NAMALWA (cell line): ENCODE measurements at regions not wholly inside any gene's neighbourhood (a gene's known extent, or its start where the extent isn't known, plus 50 kb on each side); places are given as distances from the start of the nearest gene placed in this dataset.
"Not testable (repeated sequence)": the region's sequence is repeated elsewhere in the genome, so short reads cannot be mapped to it uniquely, and the experiment has no call there.

Source experiments
- DNase-seq: peaks from one replicate; pipeline ENCODE4 v3.0.0-alpha.2; 2015; ENCODE audit warnings: low spot score

DNA sequence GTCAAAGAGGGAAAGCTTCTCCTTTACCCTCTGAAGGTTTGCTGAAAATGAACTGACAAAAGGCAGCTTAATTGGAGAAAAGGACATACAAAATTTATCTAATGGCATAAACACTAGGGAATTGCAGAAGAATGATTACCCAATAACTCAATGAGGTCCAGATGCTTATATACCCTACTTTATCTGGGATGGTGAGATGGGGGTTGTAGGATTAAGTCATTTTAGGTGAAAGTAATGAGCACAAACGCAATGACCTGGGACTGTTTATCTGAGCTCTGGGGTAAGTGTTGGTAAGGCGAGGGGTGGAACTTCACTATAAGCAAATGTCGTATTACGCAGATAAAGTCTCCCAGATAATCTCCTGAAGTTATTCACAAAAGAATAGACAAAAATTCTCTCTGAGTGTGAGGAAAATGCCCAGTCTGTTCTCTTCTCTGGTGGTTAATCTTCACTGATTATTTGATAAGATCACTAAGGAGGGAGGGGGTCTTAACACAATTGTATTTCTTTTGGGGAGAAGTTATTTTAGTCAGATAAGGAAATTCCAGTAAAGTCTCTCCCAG, 1067.8 kb downstream of the DNAJB9 start:
- DNase-seq = no peak

DNA sequence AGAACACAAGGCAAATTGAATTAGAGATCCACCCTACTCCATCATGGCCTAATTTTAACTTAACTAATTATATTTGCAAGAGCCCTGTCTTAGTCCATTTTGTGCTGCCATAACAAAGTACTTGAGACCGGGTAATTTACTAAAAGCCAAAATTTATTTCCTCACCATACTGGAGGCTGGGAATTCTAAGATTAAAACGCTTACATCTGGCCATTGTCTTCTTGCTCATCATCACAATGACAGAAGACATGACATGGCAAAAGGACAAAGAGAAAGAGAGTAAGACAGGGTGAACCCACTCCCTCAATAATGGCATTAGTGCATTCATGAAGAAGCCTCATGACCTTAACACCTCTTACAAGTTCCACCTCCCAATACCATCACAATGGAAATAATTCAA, 1068.6 kb downstream of the DNAJB9 start:
- no peak for DNase-seq

DNA sequence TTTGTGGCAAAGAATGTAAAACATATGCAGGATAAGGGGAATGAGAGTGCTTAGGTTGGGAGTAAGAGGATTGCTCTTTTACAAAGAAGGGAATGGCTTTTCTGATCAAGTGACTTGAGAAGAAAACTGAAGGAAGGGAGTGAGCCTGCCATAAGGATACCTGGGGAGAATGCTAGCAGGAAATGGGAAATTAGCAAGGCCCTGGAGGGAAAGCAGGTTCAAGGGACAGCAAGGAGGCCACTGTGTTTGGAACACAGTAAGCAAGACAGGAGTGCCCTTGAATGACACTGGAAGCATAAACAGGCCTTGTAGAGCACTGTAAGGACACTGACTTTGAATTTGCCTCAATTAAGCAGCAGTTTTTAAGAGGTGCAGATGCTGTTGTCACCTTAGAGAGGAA, 1069.9 kb downstream of the DNAJB9 start:
- no peak for DNase-seq

DNA sequence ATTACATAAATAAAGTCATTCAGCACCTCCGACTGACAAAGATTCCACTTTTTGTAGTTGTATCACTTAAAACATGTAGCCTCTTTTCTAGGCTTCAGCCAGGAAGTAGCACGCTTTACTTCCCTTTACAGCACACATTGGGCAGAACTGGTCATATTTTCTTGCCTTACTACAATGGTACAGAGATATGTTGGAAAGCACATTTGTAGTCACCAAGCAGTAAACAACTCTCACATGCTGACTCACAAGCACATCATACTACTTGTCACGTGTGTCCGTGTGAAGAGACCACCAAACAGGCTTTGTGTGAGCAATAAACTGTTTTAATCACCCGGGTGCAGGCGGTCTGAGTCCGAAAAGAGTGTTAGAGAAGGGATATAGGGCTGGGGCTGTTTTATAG, 1071.8 kb downstream of the DNAJB9 start:
- no peak for DNase-seq

DNA sequence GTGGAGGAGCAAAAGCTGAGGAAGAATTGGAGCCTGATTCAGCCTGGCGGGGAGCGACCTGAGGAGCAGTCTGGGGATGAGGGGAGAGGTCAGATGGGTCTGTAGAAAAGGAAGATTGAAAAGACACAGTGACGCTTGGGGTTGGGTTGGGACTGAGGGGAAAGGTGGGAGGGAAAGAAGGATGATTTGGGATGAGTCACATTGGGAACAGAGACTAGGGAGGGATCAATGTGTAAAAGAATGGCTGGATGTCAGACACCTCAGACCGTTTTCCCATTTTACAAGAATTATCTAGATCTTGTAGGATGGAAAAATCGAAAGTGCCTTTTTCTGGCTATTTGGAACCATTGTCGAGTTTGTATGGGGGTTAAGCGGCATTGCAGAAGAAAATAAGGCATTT, 1076.5 kb downstream of the DNAJB9 start:
- no peak for DNase-seq

DNA sequence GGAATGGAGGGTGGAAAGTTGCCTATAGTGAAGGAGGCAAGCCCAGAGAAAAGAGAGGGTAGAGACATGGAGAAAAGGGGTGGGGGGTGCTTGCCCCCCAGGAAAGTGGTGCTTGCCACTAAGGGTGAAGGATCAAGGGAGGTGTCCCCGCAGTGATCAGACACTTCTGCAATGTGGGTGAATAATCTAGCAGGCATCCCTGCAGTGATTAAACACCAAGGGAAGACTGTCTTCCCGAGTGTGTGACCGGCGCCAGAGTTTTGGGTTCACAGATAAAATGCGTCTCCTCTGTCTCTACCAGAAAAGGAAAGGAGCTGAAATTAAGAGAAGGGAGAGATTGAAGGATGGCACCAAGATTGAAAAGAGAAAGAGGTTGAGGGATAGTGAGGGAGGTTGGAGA, 1076.9 kb downstream of the DNAJB9 start:
- DNase-seq = not testable (repeated sequence)

DNA sequence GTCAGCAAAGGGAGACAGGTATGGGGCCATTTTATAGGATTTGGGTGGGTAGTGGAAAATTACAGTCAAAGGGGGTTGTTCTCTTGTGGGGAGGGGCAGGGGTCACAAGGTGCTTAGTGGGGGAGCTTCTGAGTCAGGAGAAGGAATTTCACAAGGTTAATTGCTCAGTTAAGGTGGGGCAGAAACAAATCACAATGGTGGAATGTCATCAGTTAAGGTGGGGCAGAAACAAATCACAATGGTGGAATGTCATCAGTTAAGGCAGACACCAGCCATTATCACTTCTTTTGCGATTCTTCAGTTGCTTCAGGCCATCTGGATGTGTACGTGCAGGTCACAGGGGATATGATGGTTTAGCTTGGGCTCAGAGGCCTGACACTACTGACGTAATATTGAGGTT, 1077.6 kb downstream of the DNAJB9 start:
- DNase-seq = not testable (repeated sequence)

DNA sequence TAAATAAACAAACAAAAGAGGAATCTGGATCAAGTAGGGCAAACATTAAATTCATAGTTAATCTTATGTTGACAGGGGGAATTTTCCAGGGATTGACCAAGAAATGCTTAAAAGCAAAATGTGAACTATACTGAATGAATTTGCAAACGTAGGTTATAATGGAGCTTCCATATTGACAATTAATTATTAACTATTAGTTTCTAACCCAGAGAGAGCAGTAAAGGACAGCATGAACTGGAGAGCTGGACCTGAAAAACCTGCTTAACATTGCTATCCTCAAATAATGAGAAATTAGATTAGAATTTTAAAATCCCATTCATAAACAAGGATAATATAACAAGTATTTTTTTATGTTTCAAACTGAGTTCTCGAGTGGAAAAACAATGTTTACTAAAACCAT, 1089.6 kb downstream of the DNAJB9 start:
- DNase-seq = no peak

DNA sequence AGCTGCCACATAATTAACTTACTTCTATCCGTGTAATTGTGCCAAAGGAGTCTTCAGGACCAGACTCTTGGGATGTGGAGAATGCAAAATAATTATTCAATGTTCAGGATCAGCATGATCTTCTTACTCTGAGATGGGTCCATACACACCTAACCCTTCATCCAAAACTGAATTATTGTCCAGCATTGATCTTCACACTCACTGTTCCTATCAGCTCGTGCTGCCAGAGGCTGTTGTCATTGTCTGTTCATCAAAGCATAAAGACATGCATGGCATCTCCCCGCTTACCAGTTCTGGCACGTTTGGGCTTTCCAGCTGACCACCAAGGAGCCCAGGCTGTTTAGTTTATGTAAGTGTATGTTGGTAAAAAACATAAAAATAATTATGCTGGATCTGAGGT, 1090.7 kb downstream of the DNAJB9 start:
- DNase-seq = no peak

DNA sequence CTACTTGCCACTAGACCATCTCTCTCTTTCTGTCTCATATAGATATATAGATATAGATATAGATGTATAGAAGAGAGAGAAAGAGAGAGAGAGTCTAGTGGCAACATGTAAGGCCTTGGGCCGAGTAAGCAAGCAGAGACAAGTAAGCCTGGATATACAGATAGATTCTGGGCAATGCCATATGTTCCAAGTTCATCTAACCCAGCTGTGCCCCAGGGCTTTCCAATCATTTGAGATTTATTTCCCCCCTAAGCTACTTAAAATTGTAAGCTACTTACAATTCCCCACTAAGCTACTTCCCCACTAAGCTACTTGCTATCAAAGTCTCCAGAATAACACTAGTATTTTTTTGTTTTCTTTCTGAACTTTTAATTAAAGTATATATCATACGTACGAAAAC, 1094.1 kb downstream of the DNAJB9 start:
- no peak for DNase-seq

DNA sequence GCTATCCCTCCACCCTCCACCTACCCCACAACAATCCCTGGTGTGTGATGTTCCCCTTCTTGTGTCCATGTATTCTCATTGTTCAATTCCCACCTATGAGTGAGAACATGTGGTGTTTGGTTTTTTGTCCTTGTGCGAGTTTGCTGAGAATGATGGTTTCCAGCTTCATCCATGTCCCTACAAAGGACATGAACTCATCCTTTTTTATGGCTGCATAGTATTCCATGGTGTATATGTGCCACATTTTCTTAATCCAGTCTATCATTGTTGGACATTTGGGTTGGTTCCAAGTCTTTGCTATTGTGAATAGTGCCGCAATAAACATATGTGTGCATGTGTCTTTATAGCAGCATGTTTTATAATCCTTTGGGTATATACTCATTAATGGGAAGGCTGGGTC, 1117.6 kb downstream of the DNAJB9 start:
- DNase-seq = not testable (repeated sequence)

DNA sequence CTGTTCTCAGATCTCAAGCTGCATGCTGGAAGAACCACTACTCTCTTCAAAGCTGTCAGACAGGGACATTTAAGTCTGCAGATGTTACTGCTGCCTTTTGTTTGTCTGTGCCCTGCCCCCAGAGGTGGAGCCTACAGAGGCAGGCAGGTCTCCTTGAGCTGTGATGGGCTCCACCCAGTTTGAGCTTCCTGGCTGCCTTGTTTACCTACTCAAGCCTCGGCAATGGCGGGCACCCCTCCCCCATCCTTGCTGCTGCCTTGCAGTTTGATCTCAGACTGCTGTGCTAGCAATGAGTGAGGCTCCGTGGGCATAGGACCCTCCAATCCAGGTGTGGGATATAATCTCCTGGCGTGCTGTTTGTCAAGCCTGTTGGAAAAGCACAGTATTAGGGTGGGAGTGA, 1122.9 kb downstream of the DNAJB9 start:
- not testable (repeated sequence) for DNase-seq

DNA sequence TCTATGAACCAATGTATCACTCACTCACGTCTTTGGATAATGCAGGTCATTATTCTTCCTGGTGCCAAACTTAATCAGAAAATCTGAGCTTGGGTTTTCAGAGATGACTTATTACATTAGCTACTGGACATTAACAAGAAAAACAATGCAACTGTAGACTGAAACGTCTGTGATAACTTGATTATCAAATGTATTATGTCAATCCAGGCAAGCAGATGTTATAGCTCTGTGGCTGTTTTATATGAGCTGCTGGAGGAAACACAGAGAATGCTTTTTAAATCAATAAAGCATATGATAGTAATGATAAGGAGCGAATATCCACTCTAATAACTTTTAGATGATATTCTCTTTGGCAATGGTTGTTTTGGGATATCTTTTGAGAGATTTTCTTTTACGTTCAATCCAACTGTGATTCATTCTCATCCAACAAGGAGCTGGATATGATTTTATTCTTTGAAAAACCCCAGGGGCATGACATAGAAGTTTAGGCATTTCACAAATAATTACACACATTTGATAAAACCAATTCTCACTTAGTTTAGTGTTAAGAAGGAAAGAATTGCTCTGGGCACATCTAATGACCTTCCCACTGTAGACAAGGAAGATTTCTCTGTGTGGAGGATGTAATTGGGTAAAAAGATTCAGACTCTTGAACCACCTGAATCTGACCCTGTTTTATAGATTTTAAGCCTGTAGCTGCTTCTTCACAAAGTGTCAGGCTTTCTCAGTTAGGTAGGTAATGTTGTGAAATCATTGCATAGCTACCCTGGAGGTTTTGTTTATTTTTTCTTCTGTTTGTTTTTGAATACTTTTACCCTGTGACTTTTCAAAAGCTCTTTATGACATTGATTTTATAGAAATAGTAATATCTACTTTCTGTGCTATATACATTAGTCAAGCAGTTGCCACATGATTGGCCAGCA, 1124.7 kb downstream of the DNAJB9 start:
- DNase-seq = no peak

DNA sequence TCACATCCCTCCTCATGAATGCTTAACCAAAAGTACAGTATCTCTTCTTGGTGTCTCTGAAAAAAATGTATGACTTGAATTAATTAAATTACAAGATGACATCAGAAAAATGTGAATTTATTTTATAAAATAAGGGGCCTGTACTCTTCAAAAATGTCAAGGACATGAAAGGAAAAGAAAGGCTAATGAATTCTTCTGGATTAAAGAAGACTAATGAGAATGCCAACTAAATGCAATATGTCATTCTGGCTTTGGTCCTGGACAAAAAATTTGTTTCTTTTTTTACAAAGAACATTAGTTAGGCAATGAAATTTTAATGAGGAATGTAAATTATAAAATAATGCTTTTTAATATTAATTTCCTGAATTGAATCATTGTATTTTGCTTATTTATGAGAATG, 1125.7 kb downstream of the DNAJB9 start:
- DNase-seq = no peak

DNA sequence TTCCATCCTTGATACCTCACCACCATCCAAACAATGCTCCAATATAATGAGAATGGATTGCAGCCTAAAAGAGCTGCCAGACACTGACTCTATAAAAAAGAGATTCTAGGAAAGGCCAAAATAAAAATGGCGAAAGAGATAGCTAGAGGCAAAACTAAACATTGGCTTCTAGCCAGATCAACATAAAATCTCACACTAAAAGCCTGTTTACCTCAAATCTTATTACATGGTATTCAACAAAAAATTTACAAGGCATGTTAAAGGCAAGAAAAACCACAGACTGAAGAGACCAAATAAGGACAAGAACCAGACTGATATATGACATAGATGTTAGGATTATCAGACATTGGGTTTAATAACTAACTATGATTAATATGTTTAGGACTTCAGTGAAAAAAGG, 1127.0 kb downstream of the DNAJB9 start:
- no peak for DNase-seq

DNA sequence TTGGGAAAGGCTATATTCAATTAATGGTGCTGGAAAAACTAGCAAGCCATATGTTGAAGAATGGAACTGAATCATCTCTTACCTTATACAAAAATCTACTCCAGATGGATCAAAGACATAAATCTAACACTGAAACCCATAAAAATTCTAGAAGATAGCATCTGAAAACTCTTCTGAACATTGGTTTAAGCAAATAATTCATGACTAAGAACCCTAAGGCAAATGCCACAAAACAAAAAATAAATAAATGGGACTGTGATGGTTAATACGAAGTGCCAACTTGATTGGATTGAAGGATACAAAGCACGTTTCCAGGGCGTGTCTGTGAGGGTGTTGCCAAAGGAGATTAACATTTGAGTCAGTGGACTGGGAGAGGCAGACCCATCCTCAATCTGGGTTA, 1130.0 kb downstream of the DNAJB9 start:
- no peak for DNase-seq

DNA sequence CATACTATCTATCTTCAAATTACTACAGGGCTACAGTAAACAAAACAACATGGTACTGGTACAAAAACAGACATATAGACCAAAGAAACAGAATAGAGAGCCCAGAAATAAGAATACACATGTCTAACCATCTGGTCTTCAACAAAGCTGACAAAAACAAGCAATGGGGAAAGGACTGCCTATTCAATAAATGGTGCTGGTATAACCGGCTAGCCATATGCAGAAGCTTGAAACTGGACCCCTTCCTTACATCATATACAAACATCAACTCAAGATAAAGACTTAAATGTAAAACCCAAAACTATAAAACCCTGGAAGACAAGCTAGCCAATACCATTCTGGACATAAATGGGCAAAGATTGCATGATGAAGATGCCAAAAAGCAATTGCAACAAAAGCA, 1143.7 kb downstream of the DNAJB9 start:
- DNase-seq = no peak

DNA sequence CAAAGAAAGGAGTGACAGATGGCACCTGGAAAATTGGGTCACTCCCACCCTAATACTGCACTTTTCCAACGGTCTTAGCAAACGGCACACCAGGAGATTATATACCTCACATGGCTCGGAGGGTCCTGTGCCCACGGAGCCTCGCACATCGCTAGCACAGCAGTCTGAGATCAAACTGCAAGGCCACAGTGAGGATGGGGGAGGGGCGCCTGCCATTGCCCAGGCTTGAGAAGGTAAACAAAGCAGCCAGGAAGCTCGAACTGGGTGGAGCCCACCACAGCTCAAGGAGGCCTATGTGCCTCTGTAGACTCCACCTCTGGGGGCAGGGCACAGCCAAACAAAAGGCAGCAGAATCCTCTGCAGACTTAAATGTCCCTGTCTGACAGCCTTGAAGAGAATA, 1149.7 kb downstream of the DNAJB9 start:
- DNase-seq = not testable (repeated sequence)

DNA sequence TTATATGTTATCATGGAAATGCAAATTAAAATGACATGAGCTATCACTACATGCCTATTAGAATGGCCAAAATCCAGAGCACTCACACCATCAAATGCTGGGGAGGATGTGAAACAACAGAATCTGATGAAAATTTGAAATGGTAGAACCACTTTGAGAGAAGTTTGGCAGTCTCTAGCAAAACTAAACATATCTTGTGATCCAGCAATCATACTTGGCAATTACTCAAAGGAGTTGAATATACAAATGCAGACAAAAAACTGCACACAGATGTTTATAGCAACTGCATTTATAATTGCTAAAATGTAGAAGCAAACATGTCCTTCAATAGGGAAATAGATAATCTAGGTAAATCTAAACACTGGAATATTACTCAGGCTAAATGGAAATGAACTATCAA, 1164.9 kb downstream of the DNAJB9 start:
- no peak for DNase-seq

DNA sequence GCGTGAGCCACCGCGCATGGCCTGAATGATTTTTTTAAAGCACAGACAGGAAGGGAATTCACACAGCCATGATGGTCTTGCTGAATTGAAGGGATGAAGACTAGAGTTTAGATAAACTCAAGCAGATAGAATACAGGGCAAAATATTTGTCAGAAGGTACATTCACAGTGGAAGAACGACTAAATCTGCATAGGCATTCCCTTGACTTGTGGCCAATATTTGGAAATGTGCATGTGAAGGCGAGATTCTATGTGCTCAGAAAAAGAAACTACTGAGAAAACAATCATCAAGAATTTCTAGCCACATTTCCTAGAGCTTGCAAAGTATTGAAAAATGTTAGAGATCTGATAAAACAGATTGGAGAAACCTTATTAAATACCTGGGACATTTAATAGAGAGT, 1166.2 kb downstream of the DNAJB9 start:
- no peak for DNase-seq

DNA sequence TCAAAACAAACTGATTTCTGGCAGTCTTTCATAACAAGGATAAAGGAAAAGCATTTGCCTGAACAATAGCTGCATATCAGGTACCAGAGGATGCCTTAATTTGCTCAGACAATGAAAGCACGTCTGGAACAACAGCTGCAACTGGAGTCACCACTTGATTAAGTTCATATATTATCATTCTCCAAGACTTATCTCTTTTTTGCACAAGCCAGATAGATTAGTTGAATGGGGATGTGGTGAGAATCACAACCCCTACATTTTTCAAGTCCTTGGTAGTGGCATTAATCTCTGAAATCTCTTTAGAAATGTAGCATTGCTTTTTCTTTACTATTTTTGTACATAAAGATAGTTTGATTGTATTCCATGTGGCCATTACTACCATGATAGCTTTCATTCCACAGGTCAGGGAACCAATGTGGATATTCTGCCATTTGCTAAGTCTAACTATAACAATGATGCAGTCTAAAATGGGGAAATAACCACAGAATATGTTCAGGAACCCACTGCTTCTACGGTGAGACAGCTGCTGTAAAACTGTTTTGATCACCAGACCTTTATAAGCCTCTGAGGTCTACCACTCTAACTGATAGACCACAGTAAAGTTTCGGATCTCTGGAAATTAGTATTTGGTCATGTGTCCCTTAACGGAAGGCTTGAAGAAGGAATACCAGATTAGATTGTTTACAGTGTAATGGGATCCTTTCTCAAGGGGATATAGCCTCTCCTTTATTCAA, 1176.2 kb downstream of the DNAJB9 start:
- DNase-seq = no peak

DNA sequence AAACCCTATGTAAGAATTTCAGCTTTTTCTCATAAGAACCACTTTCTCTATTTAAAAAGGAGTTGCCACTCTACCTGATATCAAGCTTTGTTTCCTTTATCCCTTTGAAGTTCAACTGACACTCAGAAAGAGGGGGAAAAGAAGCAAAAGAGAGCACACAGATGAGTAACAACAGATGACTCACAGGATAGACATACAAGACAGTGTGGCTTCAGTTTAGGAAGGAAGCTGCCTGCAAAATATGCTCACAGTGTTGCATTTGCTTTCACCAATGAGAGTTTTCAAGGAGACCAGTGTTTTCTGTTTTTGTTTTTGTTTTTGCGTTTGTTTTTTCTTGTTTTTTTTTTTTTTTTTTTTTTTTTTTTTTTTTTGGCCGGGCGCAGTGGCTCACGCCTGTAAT, 1181.6 kb downstream of the DNAJB9 start:
- DNase-seq = no peak

DNA sequence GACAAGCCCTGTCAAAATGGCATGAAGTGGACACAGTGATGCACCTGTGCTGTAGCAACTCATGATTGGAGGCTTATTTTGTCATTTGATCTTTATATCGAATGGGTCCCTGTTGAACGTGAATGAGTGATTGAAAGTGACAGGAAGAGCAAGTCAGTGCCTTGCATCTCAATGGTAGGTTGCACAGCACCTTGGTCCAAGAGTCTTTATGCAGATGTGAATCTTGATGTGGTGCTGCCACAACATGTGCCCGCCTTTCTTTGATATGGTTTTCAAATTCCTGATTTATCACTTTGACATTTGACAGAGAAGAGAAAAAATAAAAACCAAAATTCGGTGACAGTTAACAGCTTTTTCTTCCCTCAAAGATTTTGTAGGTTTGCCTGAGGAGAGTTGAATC, 1182.4 kb downstream of the DNAJB9 start:
- DNase-seq = no peak
